ENCODE measurements at regions not wholly inside any gene's neighbourhood (a gene's known extent, or its start where the extent isn't known, plus 50 kb on each side); places are given as distances from the start of the nearest gene placed in this dataset.
"Not testable (repeated sequence)": the region's sequence is repeated elsewhere in the genome, so short reads cannot be mapped to it uniquely, and the experiment has no call there.

- H3K4me3 Mint-ChIP-seq, result no peak overlapping the region
- H3K4me1 Mint-ChIP-seq, result no peaks in the 10 kb centered on the region
- CTCF ChIA-PET (ENCODE audit: partially characterized antibody), result no interaction called here
- DNase-seq, result no peak
- H3K4me1 ChIP-seq (ENCODE audit: insufficient read depth, low read length), result no peaks in the 10 kb centered on the region
- H3K9me3 Mint-ChIP-seq, result peaks cover 0 to 8% (median 0%) of the 10 kb centered on the region in 8 donors
- no peaks in the 10 kb centered on the region for H3K36me3 Mint-ChIP-seq
- intact Hi-C loops (cut with micrococcal nuclease), result no loop called here
- H3K4me3 ChIP-seq (ENCODE audit: low read length in 2 of 2), result no peak overlapping the region
- H3K36me3 ChIP-seq (ENCODE audit: insufficient read depth, low read length), result no peaks in the 10 kb centered on the region
- H3K27me3 ChIP-seq (ENCODE audit: insufficient read depth, low read length), result no peaks in the 10 kb centered on the region
- H3K27ac Mint-ChIP-seq, result no peak overlapping the region
- no peaks in the 10 kb centered on the region for H3K9me3 ChIP-seq (ENCODE audit: control insufficient read depth in 1 of 2, low read length in 2 of 2)
- POLR2A ChIA-PET (ENCODE audit: partially characterized antibody), result no interaction called here
- H3K27ac ChIP-seq (ENCODE audit: low read depth, low read length), result no peak overlapping the region
- no peaks in the 10 kb centered on the region for H3K27me3 Mint-ChIP-seq
Measured at GRCh38 chr9:28120626-28121025, 547.3 kb upstream of the C9orf72 start.

DNA sequence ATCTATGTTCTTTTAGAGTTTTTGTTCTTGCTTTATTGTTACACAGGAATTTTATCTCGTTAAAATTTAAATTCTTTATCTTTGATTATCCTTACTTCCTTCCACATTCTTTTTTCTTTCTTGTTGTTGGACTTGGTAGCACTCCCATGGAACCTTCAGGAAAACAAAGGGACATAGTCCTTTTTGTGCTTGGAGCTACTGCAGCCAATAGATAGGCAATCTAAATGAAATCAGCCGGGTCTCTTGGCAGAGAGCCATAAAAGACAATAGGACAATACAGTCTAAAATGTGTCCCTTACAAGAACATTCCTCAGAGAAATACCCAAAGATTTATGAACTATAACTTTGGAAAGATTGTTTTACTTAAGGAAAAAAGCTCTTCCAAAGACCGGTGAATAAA lies 548.1 kb upstream of the C9orf72 start:
- H3K36me3 ChIP-seq (ENCODE audit: insufficient read depth, low read length), result no peaks in the 10 kb centered on the region
- Mint-ChIP-seq H3K27me3 (no peaks in the 10 kb centered on the region), H3K9me3 (peaks cover 0 to 8% (median 0%) of the 10 kb centered on the region in 8 donors), H3K4me3 (no peak overlapping the region), H3K36me3 (no peaks in the 10 kb centered on the region), H3K4me1 (no peaks in the 10 kb centered on the region), H3K27ac (no peak overlapping the region)
- no peaks in the 10 kb centered on the region for H3K4me1 ChIP-seq (ENCODE audit: insufficient read depth, low read length)
- H3K4me3 ChIP-seq (ENCODE audit: low read length in 2 of 2), result no peak overlapping the region
- H3K9me3 ChIP-seq (ENCODE audit: control insufficient read depth in 1 of 2, low read length in 2 of 2), result no peaks in the 10 kb centered on the region
- H3K27me3 ChIP-seq (ENCODE audit: insufficient read depth, low read length), result no peaks in the 10 kb centered on the region
- no peak for DNase-seq
- intact Hi-C loops (cut with micrococcal nuclease), result no loop called here
- CTCF ChIA-PET (ENCODE audit: partially characterized antibody), result no interaction called here
- POLR2A ChIA-PET (ENCODE audit: partially characterized antibody), result no interaction called here
- no peak overlapping the region for H3K27ac ChIP-seq (ENCODE audit: low read depth, low read length)

DNA sequence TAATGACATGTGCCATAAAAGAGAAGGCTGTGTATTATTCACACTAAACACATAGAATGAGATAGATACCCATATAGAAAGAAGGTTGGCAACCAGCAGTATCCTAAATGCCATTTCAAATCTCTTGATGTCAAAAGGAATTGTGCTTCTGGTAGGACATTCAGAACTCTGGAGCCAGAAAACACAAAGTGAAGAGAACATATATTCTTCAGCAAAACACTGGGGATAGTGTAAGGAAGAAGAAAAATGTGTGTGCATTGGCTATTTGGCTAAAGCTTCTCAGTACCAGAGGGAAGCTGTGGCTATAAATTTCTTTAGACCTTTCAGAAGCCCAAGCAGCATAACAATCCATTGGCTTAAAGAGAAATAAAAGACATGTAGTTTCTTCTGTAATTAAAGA lies 551.6 kb upstream of the C9orf72 start:
- Mint-ChIP-seq H3K9me3 (peaks cover 0 to 4% (median 0%) of the 10 kb centered on the region in 8 donors), H3K27ac (no peak overlapping the region), H3K4me3 (no peak overlapping the region), H3K27me3 (no peaks in the 10 kb centered on the region), H3K4me1 (no peaks in the 10 kb centered on the region), H3K36me3 (no peaks in the 10 kb centered on the region)
- Histone ChIP-seq H3K27me3 (ENCODE audit: insufficient read depth, low read length) (no peaks in the 10 kb centered on the region), H3K36me3 (ENCODE audit: insufficient read depth, low read length) (no peaks in the 10 kb centered on the region), H3K9me3 (ENCODE audit: control insufficient read depth in 1 of 2, low read length in 2 of 2) (no peaks in the 10 kb centered on the region), H3K27ac (ENCODE audit: low read depth, low read length) (no peak overlapping the region), H3K4me1 (ENCODE audit: insufficient read depth, low read length) (no peaks in the 10 kb centered on the region), H3K4me3 (ENCODE audit: low read length in 2 of 2) (no peak overlapping the region)
- intact Hi-C loops (cut with micrococcal nuclease), result no loop called here
- no peak for DNase-seq
- ChIA-PET POLR2A (ENCODE audit: partially characterized antibody) (no interaction called here), CTCF (ENCODE audit: partially characterized antibody) (no interaction called here)

- H3K4me3 Mint-ChIP-seq, result no peak overlapping the region
Measured at GRCh38 chr9:28127101-28127500, 553.8 kb upstream of the C9orf72 start.

GRCh38 chr9:28134446-28134976 lies 561.2 kb upstream of the C9orf72 start:
- no peak overlapping the region for H3K4me3 Mint-ChIP-seq
- ChIA-PET POLR2A (ENCODE audit: partially characterized antibody) (no interaction called here), CTCF (ENCODE audit: partially characterized antibody) (no interaction called here)
- intact Hi-C loops (cut with micrococcal nuclease), result no loop called here
- Histone ChIP-seq H3K4me3 (ENCODE audit: low read length in 2 of 2) (no peak overlapping the region), H3K36me3 (ENCODE audit: insufficient read depth, low read length) (no peaks in the 10 kb centered on the region), H3K27ac (ENCODE audit: low read depth, low read length) (no peak overlapping the region), H3K27me3 (ENCODE audit: insufficient read depth, low read length) (no peaks in the 10 kb centered on the region), H3K9me3 (ENCODE audit: control insufficient read depth in 1 of 2, low read length in 2 of 2) (no peaks in the 10 kb centered on the region), H3K4me1 (ENCODE audit: insufficient read depth, low read length) (no peaks in the 10 kb centered on the region)
- H3K9me3 Mint-ChIP-seq, result peaks cover 0 to 2% (median 0%) of the 10 kb centered on the region in 8 donors
- no peaks in the 10 kb centered on the region for H3K4me1 Mint-ChIP-seq
- H3K27me3 Mint-ChIP-seq, result no peaks in the 10 kb centered on the region
- no peaks in the 10 kb centered on the region for H3K36me3 Mint-ChIP-seq
- DNase-seq, result no peak
- no peak overlapping the region for H3K27ac Mint-ChIP-seq

More at GRCh38 chr9:28127101-28127500, 553.8 kb upstream of the C9orf72 start:
- H3K36me3 ChIP-seq (ENCODE audit: insufficient read depth, low read length), result no peaks in the 10 kb centered on the region
- no peaks in the 10 kb centered on the region for H3K9me3 ChIP-seq (ENCODE audit: control insufficient read depth in 1 of 2, low read length in 2 of 2)
- no peak overlapping the region for H3K27ac ChIP-seq (ENCODE audit: low read depth, low read length)
- Mint-ChIP-seq H3K27ac (no peak overlapping the region), H3K36me3 (no peaks in the 10 kb centered on the region), H3K9me3 (peaks cover 0 to 4% (median under 1%) of the 10 kb centered on the region in 8 donors), H3K27me3 (no peaks in the 10 kb centered on the region), H3K4me1 (no peaks in the 10 kb centered on the region)
- no peak overlapping the region for H3K4me3 ChIP-seq (ENCODE audit: low read length in 2 of 2)
- no peak for DNase-seq
- ChIA-PET POLR2A (ENCODE audit: partially characterized antibody) (no interaction called here), CTCF (ENCODE audit: partially characterized antibody) (no interaction called here)
- H3K27me3 ChIP-seq (ENCODE audit: insufficient read depth, low read length), result no peaks in the 10 kb centered on the region
- intact Hi-C loops (cut with micrococcal nuclease), result no loop called here
- H3K4me1 ChIP-seq (ENCODE audit: insufficient read depth, low read length), result no peaks in the 10 kb centered on the region

DNA sequence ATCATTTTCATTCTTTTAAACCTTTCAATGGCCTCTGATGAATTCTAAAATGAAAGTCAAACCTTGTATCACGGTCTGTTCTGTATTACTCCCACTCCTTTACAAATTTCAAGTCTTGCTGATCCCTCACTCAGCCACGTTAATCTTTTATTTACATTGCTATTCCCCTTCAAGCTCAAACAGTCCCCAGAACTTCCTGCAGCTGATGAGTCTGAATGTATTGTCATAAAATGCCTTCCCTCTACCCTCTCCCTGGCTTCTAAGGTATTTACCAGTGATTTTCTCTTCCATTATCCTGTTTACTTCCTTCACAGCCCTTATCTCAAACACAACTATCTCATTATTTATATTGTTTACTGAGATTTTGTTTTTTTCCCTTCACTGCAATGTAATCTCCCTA lies 562.3 kb upstream of the C9orf72 start:
- intact Hi-C loops (cut with micrococcal nuclease), result no loop called here
- no peak for DNase-seq
- POLR2A ChIA-PET (ENCODE audit: partially characterized antibody), result no interaction called here

GRCh38 chr9:28136113-28136512 lies 562.8 kb upstream of the C9orf72 start:
- no peak overlapping the region for H3K4me3 ChIP-seq (ENCODE audit: low read length in 2 of 2)

More for the DNA sequence above, 562.3 kb upstream of the C9orf72 start:
- Histone ChIP-seq H3K36me3 (ENCODE audit: insufficient read depth, low read length) (no peaks in the 10 kb centered on the region), H3K4me3 (ENCODE audit: low read length in 2 of 2) (no peak overlapping the region), H3K27ac (ENCODE audit: low read depth, low read length) (no peak overlapping the region), H3K9me3 (ENCODE audit: control insufficient read depth in 1 of 2, low read length in 2 of 2) (no peaks in the 10 kb centered on the region), H3K4me1 (ENCODE audit: insufficient read depth, low read length) (no peaks in the 10 kb centered on the region), H3K27me3 (ENCODE audit: insufficient read depth, low read length) (no peaks in the 10 kb centered on the region)
- CTCF ChIA-PET (ENCODE audit: partially characterized antibody), result no interaction called here
- H3K9me3 Mint-ChIP-seq, result peaks cover 0 to 2% (median 0%) of the 10 kb centered on the region in 8 donors
- H3K36me3 Mint-ChIP-seq, result no peaks in the 10 kb centered on the region
- no peak overlapping the region for H3K27ac Mint-ChIP-seq
- H3K4me1 Mint-ChIP-seq, result no peaks in the 10 kb centered on the region
- no peak overlapping the region for H3K4me3 Mint-ChIP-seq
- H3K27me3 Mint-ChIP-seq, result no peaks in the 10 kb centered on the region

GRCh38 chr9:28147430-28147829 lies 574.1 kb upstream of the C9orf72 start:
- H3K27me3 Mint-ChIP-seq; POLR2A ChIA-PET (ENCODE audit: partially characterized antibody); H3K4me3 Mint-ChIP-seq; H3K9me3 Mint-ChIP-seq; CTCF ChIA-PET (ENCODE audit: partially characterized antibody); intact Hi-C loops (cut with micrococcal nuclease); H3K4me1 Mint-ChIP-seq; H3K36me3 ChIP-seq (ENCODE audit: insufficient read depth, low read length); H3K4me1 ChIP-seq (ENCODE audit: insufficient read depth, low read length); DNase-seq; H3K9me3 ChIP-seq (ENCODE audit: control insufficient read depth in 1 of 2, low read length in 2 of 2); H3K27ac ChIP-seq (ENCODE audit: low read depth, low read length); H3K27ac Mint-ChIP-seq; H3K36me3 Mint-ChIP-seq; H3K27me3 ChIP-seq (ENCODE audit: insufficient read depth, low read length); H3K4me3 ChIP-seq (ENCODE audit: low read length in 2 of 2): not testable (repeated sequence)

More at GRCh38 chr9:28136113-28136512, 562.8 kb upstream of the C9orf72 start:
- H3K36me3 ChIP-seq (ENCODE audit: insufficient read depth, low read length), result no peaks in the 10 kb centered on the region
- no peaks in the 10 kb centered on the region for H3K27me3 ChIP-seq (ENCODE audit: insufficient read depth, low read length)
- ChIA-PET CTCF (ENCODE audit: partially characterized antibody) (no interaction called here), POLR2A (ENCODE audit: partially characterized antibody) (no interaction called here)
- no peaks in the 10 kb centered on the region for H3K9me3 ChIP-seq (ENCODE audit: control insufficient read depth in 1 of 2, low read length in 2 of 2)
- Mint-ChIP-seq H3K4me1 (no peaks in the 10 kb centered on the region), H3K27me3 (no peaks in the 10 kb centered on the region), H3K27ac (no peak overlapping the region), H3K4me3 (no peak overlapping the region), H3K9me3 (peaks cover 0 to 2% (median 0%) of the 10 kb centered on the region in 8 donors), H3K36me3 (no peaks in the 10 kb centered on the region)
- intact Hi-C loops (cut with micrococcal nuclease), result no loop called here
- no peak for DNase-seq
- no peaks in the 10 kb centered on the region for H3K4me1 ChIP-seq (ENCODE audit: insufficient read depth, low read length)
- no peak overlapping the region for H3K27ac ChIP-seq (ENCODE audit: low read depth, low read length)

Data from CD4-positive, alpha-beta memory T cell (primary cell).